Hepatocyte (in vitro differentiated cells): ENCODE measurements at regions not wholly inside any gene's neighbourhood (a gene's known extent, or its start where the extent isn't known, plus 50 kb on each side); places are given as distances from the start of the nearest gene placed in this dataset.

Source experiments
- CTCF ChIP-seq: fragments of 200-600 bp; sonication (generic); IDR thresholded peaks from 2 replicates; pipeline ENCODE4 v1.5.1; 2016; ENCODE audit warnings: antibody characterized with exemption, mild to moderate bottlenecking; ENCODE audit not compliant: poor library complexity
- EZH2 ChIP-seq: fragments of 200-600 bp; sonication (generic); IDR thresholded peaks from 2 replicates; pipeline ENCODE4 v1.6.1; 2016; ENCODE audit warnings: antibody characterized with exemption, mild to moderate bottlenecking, borderline replicate concordance
- EZH2phosphoT487 ChIP-seq: fragments of 200-600 bp; sonication (generic); IDR thresholded peaks from one replicate; pipeline ENCODE4 v1.6.1; 2018; ENCODE audit warnings: antibody characterized with exemption, mild to moderate bottlenecking, low read depth, moderate library complexity; ENCODE audit not compliant: unreplicated experiment, severe bottlenecking

GRCh38 chr20:57785061-57785460, 75.2 kb upstream of the PMEPA1 start:
- TF ChIP-seq EZH2 (no peak), CTCF (no peak), EZH2phosphoT487 (no peak)
